GM18951 (cell line): ENCODE measurements at regions not wholly inside any gene's neighbourhood (a gene's known extent, or its start where the extent isn't known, plus 50 kb on each side); places are given as distances from the start of the nearest gene placed in this dataset.

Experiments used
- POLR2A ChIP-seq: IDR thresholded peaks from 4 replicates; pipeline ENCODE4 v1.6.1; 2011; ENCODE audit warnings: mild to moderate bottlenecking; ENCODE audit not compliant: insufficient read length, insufficient read depth; ENCODE audit errors: extremely low read depth
- in situ Hi-C: fragments of 300-500 bp; cut with MboI; formaldehyde crosslinking; loops from one replicate; pipeline ENCODE4 v1.12.0; 2022; ENCODE audit warnings: low sequenced_read_pairs, mixed read lengths, inconsistent platforms; ENCODE audit not compliant: unreplicated experiment

GRCh38 chr15:54843006-54843405 is 353.7 kb downstream of the RSL24D1 start:
- TF ChIP-seq POLR2A: no peak
- in situ Hi-C loops: no loop called here

- in situ Hi-C loops: no loop called here
Observed at GRCh38 chr15:54841701-54842305, 354.9 kb downstream of the RSL24D1 start.

GRCh38 chr15:54840621-54841398 is 355.9 kb downstream of the RSL24D1 start:
- in situ Hi-C loops: no loop called here
- TF ChIP-seq POLR2A: no peak

More at GRCh38 chr15:54841701-54842305, 354.9 kb downstream of the RSL24D1 start:
- no peak for TF ChIP-seq POLR2A

GRCh38 chr15:54839379-54839778 is 357.4 kb downstream of the RSL24D1 start:
- in situ Hi-C loops: no loop called here
- no peak for TF ChIP-seq POLR2A

GRCh38 chr15:54836052-54836795 is 360.5 kb downstream of the RSL24D1 start:
- TF ChIP-seq POLR2A: no peak
- in situ Hi-C loops: no loop called here

- no peak for TF ChIP-seq POLR2A
- in situ Hi-C loops: no loop called here
Observed at GRCh38 chr15:54829821-54830220, 366.9 kb downstream of the RSL24D1 start.

GRCh38 chr15:54820811-54821210 is 375.9 kb downstream of the RSL24D1 start:
- in situ Hi-C loops: no loop called here
- TF ChIP-seq POLR2A: no peak

- TF ChIP-seq POLR2A: no peak
Observed at GRCh38 chr15:54820098-54820497, 376.6 kb downstream of the RSL24D1 start.

GRCh38 chr15:54816401-54816800 is 380.3 kb downstream of the RSL24D1 start:
- in situ Hi-C loops: no loop called here
- TF ChIP-seq POLR2A: no peak

More at GRCh38 chr15:54820098-54820497, 376.6 kb downstream of the RSL24D1 start:
- in situ Hi-C loops: no loop called here

GRCh38 chr15:54815556-54815955 is 381.2 kb downstream of the RSL24D1 start:
- in situ Hi-C loops: no loop called here
- TF ChIP-seq POLR2A: no peak

GRCh38 chr15:54812383-54812782 is 384.4 kb downstream of the RSL24D1 start:
- TF ChIP-seq POLR2A: no peak
- in situ Hi-C loops: no loop called here

GRCh38 chr15:54810496-54810895 is 386.2 kb downstream of the RSL24D1 start:
- no peak for TF ChIP-seq POLR2A
- in situ Hi-C loops: no loop called here

- no peak for TF ChIP-seq POLR2A
- in situ Hi-C loops: no loop called here
Observed at GRCh38 chr15:54810031-54810430, 386.7 kb downstream of the RSL24D1 start.
